Breast epithelium (tissue), 3 donors: ENCODE measurements at regions not wholly inside any gene's neighbourhood (a gene's known extent, or its start where the extent isn't known, plus 50 kb on each side); places are given as distances from the start of the nearest gene placed in this dataset.

Experiments
- CTCF ChIP-seq, 3 donors: fragments of 450-650 bp; IDR thresholded peaks; one replicate each; pipeline ENCODE4 v1.5.1; 2016 to 2017; ENCODE audit warnings: antibody characterized with exemption in 3 of 3, mild to moderate bottlenecking in 3 of 3, moderate library complexity in 3 of 3
- POLR2A ChIP-seq: fragments of 450-650 bp; IDR thresholded peaks from one replicate; pipeline ENCODE4 v1.6.1; 2016; ENCODE audit warnings: antibody characterized with exemption, mild to moderate bottlenecking, moderate library complexity

GRCh38 chr4:116860891-116861290, 224.5 kb downstream of the TRAM1L1 start:
- TF ChIP-seq CTCF (IDR thresholded peaks at IDR 0.05) (no peak), POLR2A (no peak)
